Body of pancreas (tissue), 4 donors: ENCODE measurements at regions not wholly inside any gene's neighbourhood (a gene's known extent, or its start where the extent isn't known, plus 50 kb on each side); places are given as distances from the start of the nearest gene placed in this dataset.

Source experiments
- ATAC-seq: fragments of 150-250 bp; one replicate; pipeline ENCODE4 v1.9.1; 2016
- DNase-seq, 4 donors: peaks; one replicate each; pipeline ENCODE4 v3.0.0-alpha.2; 2019
- H3K27ac ChIP-seq, 4 donors: fragments of 200-600 bp; sonication (generic); 1 replicate in 3 of 4; 2 replicates in 1 of 4; pipeline versions ENCODE4 v1.5.1 to v1.6.1; 2016 to 2019; ENCODE audit warnings: mild to moderate bottlenecking in 1 of 4, mixed read lengths in 1 of 4, moderate library complexity in 1 of 4
- H3K27me3 ChIP-seq, 2 donors: fragments of 200-600 bp; sonication (generic); one replicate each; pipeline ENCODE4 v1.6.0; 2016; ENCODE audit warnings: mild to moderate bottlenecking in 1 of 2
- H3K36me3 ChIP-seq, 2 donors: fragments of 200-600 bp; sonication (generic); replicated peaks in 1 of 2; 2 replicates each; pipeline ENCODE4 v1.5.1; 2016; ENCODE audit warnings: low read depth in 2 of 2; ENCODE audit not compliant: insufficient read depth in 1 of 2
- H3K4me1 ChIP-seq: fragments of 200-600 bp; sonication (generic); one replicate; pipeline ENCODE4 v1.6.0; 2016
- H3K4me3 ChIP-seq, 2 donors: fragments of 200-600 bp; sonication (generic); 1 replicate in 1 of 2; 2 replicates in 1 of 2; pipeline ENCODE4 v1.5.1; 2016 to 2019
- H3K9me3 ChIP-seq, 3 donors: fragments of 200-600 bp; sonication (generic); 1 replicate in 2 of 3; 2 replicates in 1 of 3; pipeline ENCODE4 v1.5.1; 2016
- CTCF ChIP-seq, 7 experiments: fragments of 450-650 bp in 4 of 7; fragments of 200-600 bp in 3 of 7; sonication (generic) in 3 of 7; IDR thresholded peaks; one replicate each; pipeline ENCODE4 v1.5.1; 2016 to 2019; ENCODE audit warnings: antibody characterized with exemption in 7 of 7
- POLR2A ChIP-seq, 3 donors: fragments of 450-650 bp; IDR thresholded peaks; one replicate each; pipeline ENCODE4 v1.6.1; 2016; ENCODE audit warnings: antibody characterized with exemption in 3 of 3, mild to moderate bottlenecking in 2 of 3
- WGBS, 2 donors: methylation state at CpG; one replicate each; pipeline ENCODE4 v1.1.5; 2017; 5-methylcytosine and 5-hydroxymethylcytosine counted together
- intact Hi-C: fragments of 100-400 bp; cut with DNase I; formaldehyde crosslinking; loops from one replicate; pipeline ENCODE4 v1.15.1; 2023

- TF ChIP-seq CTCF (IDR thresholded peaks at IDR 0.05): no peak
- no peak for TF ChIP-seq POLR2A (IDR thresholded peaks at IDR 0.05)
- no peaks in the 10 kb centered on the region for H3K4me1 ChIP-seq
- no peak overlapping the region for H3K27ac ChIP-seq
- 48 to 55% methylated on average over 3 of the region's 3 CpGs for WGBS, 2 donors
- no peaks in the 10 kb centered on the region for H3K36me3 ChIP-seq
- H3K27me3 ChIP-seq: no peaks in the 10 kb centered on the region
- no peak overlapping the region for H3K4me3 ChIP-seq
- no peak for ATAC-seq
- no peak for DNase-seq
- intact Hi-C loops: no loop called here
- no peaks in the 10 kb centered on the region for H3K9me3 ChIP-seq
These were observed 1351.9 kb upstream of the C9orf72 start for GRCh38 chr9:28925157-28925556.

- intact Hi-C loops: no loop called here
- Histone ChIP-seq H3K4me1 (no peaks in the 10 kb centered on the region), H3K9me3 (no peaks in the 10 kb centered on the region), H3K27ac (no peak overlapping the region), H3K36me3 (no peaks in the 10 kb centered on the region), H3K27me3 (no peaks in the 10 kb centered on the region), H3K4me3 (no peak overlapping the region)
- TF ChIP-seq CTCF (IDR thresholded peaks at IDR 0.05) (no peak), POLR2A (IDR thresholded peaks at IDR 0.05) (no peak)
- DNase-seq: no peak
- ATAC-seq: no peak
- 53 to 62% methylated on average over 3 of the region's 3 CpGs for WGBS, 2 donors
These were observed 1353.0 kb upstream of the C9orf72 start for GRCh38 chr9:28926306-28926705.

- H3K4me1 ChIP-seq: no peaks in the 10 kb centered on the region
- no peaks in the 10 kb centered on the region for H3K36me3 ChIP-seq
- H3K27ac ChIP-seq: no peak overlapping the region
- ATAC-seq: no peak
- intact Hi-C loops: no loop called here
- H3K27me3 ChIP-seq: no peaks in the 10 kb centered on the region
- WGBS, 2 donors: 41 to 61% methylated on average over 1 of the region's 1 CpG
- no peaks in the 10 kb centered on the region for H3K9me3 ChIP-seq
- no peak for TF ChIP-seq CTCF (IDR thresholded peaks at IDR 0.05)
- TF ChIP-seq POLR2A (IDR thresholded peaks at IDR 0.05): no peak
- no peak overlapping the region for H3K4me3 ChIP-seq
- no peak for DNase-seq
These were observed 1354.4 kb upstream of the C9orf72 start for GRCh38 chr9:28927691-28928090.

GRCh38 chr9:28929433-28929832, 1356.2 kb upstream of the C9orf72 start:
- Histone ChIP-seq H3K27me3 (no peaks in the 10 kb centered on the region), H3K4me1 (no peaks in the 10 kb centered on the region), H3K9me3 (no peaks in the 10 kb centered on the region), H3K4me3 (no peak overlapping the region), H3K36me3 (no peaks in the 10 kb centered on the region), H3K27ac (no peak overlapping the region)
- ATAC-seq (no peak), DNase-seq (no peak)
- intact Hi-C loops: no loop called here
- 50 to 82% methylated on average over 3 of the region's 3 CpGs for WGBS, 2 donors
- TF ChIP-seq POLR2A (IDR thresholded peaks at IDR 0.05): no peak
- TF ChIP-seq CTCF (IDR thresholded peaks at IDR 0.05): no peak

- H3K9me3 ChIP-seq: no peaks in the 10 kb centered on the region
- DNase-seq: no peak
- H3K36me3 ChIP-seq: no peaks in the 10 kb centered on the region
- no peak overlapping the region for H3K4me3 ChIP-seq
- no peak overlapping the region for H3K27ac ChIP-seq
- ATAC-seq: no peak
- no peaks in the 10 kb centered on the region for H3K27me3 ChIP-seq
- no peaks in the 10 kb centered on the region for H3K4me1 ChIP-seq
- 63 to 75% methylated on average over 3 of the region's 3 CpGs for WGBS, 2 donors
- intact Hi-C loops: no loop called here
- no peak for TF ChIP-seq CTCF (IDR thresholded peaks at IDR 0.05)
- TF ChIP-seq POLR2A (IDR thresholded peaks at IDR 0.05): no peak
These were observed 1357.5 kb upstream of the C9orf72 start for GRCh38 chr9:28930766-28931165.
